HepG2 (cell line): ENCODE measurements at regions not wholly inside any gene's neighbourhood (a gene's known extent, or its start where the extent isn't known, plus 50 kb on each side); places are given as distances from the start of the nearest gene placed in this dataset.

Experiments used
- EP300 ChIP-seq, 3 experiments: sonication (generic) in 1 of 3; formaldehyde crosslinking in 1 of 3; IDR thresholded peaks; 2 replicates each; pipeline versions ENCODE4 v1.5.1 to v1.6.1; 2011 to 2020; ENCODE audit warnings: low read depth in 2 of 3, low read length in 2 of 3, borderline replicate concordance in 1 of 3, improper control_type of control experiment in 1 of 3, mild to moderate bottlenecking in 1 of 3, missing genetic modification reagents in 1 of 3, moderate library complexity in 1 of 3
- GABPA ChIP-seq, 2 experiments: IDR thresholded peaks; 2 replicates each; pipeline ENCODE4 v1.6.1; 2011 to 2016; ENCODE audit warnings: low read depth in 2 of 2, low read length in 1 of 2, missing biosample characterization in 1 of 2, missing genetic modification characterization in 1 of 2
- SETDB1 ChIP-seq: sonication (generic); formaldehyde crosslinking; IDR thresholded peaks from 2 replicates; pipeline ENCODE4 v1.5.1; 2020; ENCODE audit warnings: missing genetic modification reagents, mild to moderate bottlenecking, borderline replicate concordance
- ZNF646 ChIP-seq: sonication (generic); formaldehyde crosslinking; IDR thresholded peaks from 2 replicates; pipeline ENCODE4 v1.9.0; 2021; ENCODE audit warnings: mild to moderate bottlenecking, missing genetic modification reagents

- TF ChIP-seq ZNF646 (CRISPR knock-in tag) (no peak), GABPA (IDR thresholded peaks at IDR 0.05; ENCODE audit: low read depth, low read length) (no peak), GABPA (CRISPR knock-in tag; IDR thresholded peaks at IDR 0.05; ENCODE audit: low read depth) (no peak), EP300 (IDR thresholded peaks at IDR 0.05; ENCODE audit: low read depth in 2 of 2, low read length in 2 of 2) (no peak), EP300 (CRISPR knock-in tag; IDR thresholded peaks at IDR 0.05; ENCODE audit: borderline replicate concordance) (no peak), SETDB1 (CRISPR knock-in tag) (no peak)
These were observed 109.7 kb upstream of the GALNT15 start for GRCh38 chr3:16064642-16065414.
